ENCODE measurements at regions not wholly inside any gene's neighbourhood (a gene's known extent, or its start where the extent isn't known, plus 50 kb on each side); places are given as distances from the start of the nearest gene placed in this dataset.

DNA sequence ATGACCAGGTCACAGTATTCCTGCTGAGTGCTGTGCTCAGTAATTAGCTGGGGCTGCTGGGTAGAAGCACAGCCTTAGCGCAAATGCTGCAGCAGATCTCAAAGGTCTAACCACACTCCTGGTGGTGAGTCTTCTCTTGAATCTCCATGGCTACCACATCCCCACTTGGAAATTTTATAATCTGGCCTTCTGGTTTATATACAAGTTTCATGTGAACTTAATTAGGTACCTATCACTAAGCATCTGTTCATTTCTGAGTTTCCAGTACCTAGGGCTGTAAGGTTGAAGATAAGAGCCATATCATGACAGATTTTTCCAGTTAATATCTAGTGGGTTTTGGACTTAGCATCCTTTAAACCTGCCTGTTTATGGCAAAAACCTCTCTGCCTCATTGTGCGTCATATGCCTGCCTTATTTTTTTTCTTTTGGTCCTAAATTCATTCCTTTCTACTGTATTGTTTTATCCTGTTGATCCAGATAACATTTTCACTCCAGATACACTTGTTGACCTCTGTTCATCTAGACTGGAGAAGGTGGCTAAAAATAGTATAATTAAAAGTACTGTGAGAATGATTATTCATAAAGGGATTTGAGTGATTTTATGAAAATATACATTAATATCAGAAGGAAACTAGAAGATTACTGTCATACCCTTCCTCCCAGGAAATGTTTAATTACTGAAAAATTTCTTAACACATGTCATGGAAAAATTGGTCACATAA is 168.4 kb upstream of the THUMPD2 start:
- intact Hi-C loops (cut with DNase I), result no loop called here
- no peak overlapping the region for H3K4me3 ChIP-seq
- H3K4me1 ChIP-seq, result peaks cover 0 to 4% (median 0%) of the 10 kb centered on the region in 4 donors
- no peaks in the 10 kb centered on the region for H3K36me3 ChIP-seq
- WGBS, result 98% methylated on average over 2 of the region's 2 CpGs
- H3K9me3 ChIP-seq, result no peaks in the 10 kb centered on the region
- H3K27me3 ChIP-seq, result no peaks in the 10 kb centered on the region
- no peak overlapping the region for H3K27ac ChIP-seq (replicated peaks in 1 of 4)
- DNase-seq (ENCODE audit: extremely low spot score), result no peak
- TF ChIP-seq POLR2AphosphoS5 (IDR thresholded peaks at IDR 0.05), result no peak
- TF ChIP-seq, protein P1, sequence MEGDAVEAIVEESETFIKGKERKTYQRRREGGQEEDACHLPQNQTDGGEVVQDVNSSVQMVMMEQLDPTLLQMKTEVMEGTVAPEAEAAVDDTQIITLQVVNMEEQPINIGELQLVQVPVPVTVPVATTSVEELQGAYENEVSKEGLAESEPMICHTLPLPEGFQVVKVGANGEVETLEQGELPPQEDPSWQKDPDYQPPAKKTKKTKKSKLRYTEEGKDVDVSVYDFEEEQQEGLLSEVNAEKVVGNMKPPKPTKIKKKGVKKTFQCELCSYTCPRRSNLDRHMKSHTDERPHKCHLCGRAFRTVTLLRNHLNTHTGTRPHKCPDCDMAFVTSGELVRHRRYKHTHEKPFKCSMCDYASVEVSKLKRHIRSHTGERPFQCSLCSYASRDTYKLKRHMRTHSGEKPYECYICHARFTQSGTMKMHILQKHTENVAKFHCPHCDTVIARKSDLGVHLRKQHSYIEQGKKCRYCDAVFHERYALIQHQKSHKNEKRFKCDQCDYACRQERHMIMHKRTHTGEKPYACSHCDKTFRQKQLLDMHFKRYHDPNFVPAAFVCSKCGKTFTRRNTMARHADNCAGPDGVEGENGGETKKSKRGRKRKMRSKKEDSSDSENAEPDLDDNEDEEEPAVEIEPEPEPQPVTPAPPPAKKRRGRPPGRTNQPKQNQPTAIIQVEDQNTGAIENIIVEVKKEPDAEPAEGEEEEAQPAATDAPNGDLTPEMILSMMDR (IDR thresholded peaks at IDR 0.05), result no peak

DNA sequence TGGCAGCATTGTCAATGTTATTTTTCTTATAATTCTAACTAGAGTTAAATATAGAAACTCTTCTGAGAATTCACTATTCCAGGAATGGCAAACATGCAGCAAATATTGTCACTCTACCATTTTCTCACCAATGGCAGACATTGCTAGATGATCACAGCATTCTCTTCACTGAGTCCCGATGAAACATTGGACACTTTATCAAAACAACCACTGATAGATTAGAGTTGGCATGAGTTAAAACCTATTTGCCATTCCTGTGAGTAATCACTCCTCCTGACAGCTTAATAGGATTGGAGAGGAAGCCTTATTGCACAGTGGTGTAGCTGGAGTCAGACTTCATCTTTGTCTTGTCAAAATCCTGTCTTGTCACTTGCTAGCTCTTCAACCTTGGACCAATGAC is 163.9 kb upstream of the THUMPD2 start:
- peaks cover 0 to 7% (median 0%) of the 10 kb centered on the region in 4 donors for H3K4me1 ChIP-seq
- TF ChIP-seq EP300 (IDR thresholded peaks at IDR 0.05), result no peak
- TF ChIP-seq, protein P1 (IDR thresholded peaks at IDR 0.05), result no peak
- TF ChIP-seq POLR2A (IDR thresholded peaks at IDR 0.05; ENCODE audit: low read depth), result no peak
- TF ChIP-seq POLR2AphosphoS5 (IDR thresholded peaks at IDR 0.05), result no peak
- H3K27me3 ChIP-seq, result no peaks in the 10 kb centered on the region
- no peaks in the 10 kb centered on the region for H3K36me3 ChIP-seq
- no peak overlapping the region for H3K27ac ChIP-seq (replicated peaks in 1 of 4)
- no peaks in the 10 kb centered on the region for H3K9me3 ChIP-seq
- WGBS, result 18% methylated on average over 1 of the region's 1 CpG
- H3K4me3 ChIP-seq, result no peak overlapping the region
- intact Hi-C loops (cut with DNase I), result no loop called here
- DNase-seq (ENCODE audit: extremely low spot score), result no peak

DNA sequence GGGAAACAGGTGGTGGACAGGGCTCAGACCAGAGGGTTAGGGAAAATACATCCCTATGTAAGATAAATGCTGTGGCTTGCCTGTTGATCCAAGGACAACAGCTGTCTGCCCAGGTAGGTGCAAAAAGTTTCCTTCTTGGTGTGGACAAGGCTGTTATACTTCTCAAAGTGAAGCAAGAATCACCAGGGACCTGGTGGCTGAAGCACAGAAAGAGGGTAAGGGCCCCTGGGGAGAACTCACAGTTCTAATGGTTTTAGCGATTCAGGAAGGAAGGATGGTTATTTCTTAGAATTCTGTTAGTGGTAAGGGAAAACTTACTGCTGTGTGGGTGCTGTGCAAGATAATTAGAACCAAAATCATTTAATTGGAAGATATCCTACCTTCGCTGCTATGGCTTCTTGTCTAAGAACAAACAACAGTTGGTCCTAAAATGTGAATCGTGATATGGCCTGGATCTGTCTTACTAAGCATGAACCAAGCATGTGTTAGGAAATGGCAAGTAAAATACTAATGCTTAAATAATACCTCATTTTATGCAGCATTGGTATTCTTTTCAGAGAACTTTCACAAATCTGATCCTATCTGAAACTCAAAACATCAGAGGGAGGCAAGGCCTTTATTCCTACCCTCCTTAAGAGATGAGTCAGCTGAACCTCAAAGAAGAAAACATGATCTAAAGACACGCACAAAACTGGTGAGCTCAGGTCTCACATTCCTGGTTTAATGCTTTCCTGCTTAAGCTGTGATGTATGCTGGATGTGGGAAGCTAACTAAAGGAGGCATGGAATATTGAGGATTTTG is 159.2 kb upstream of the THUMPD2 start:
- no peak for DNase-seq (ENCODE audit: extremely low spot score)
- WGBS, result 87% methylated on average over 4 of the region's 4 CpGs
- Histone ChIP-seq H3K27ac (replicated peaks in 1 of 4) (no peak overlapping the region), H3K4me3 (no peak overlapping the region), H3K36me3 (no peaks in the 10 kb centered on the region), H3K27me3 (no peaks in the 10 kb centered on the region), H3K9me3 (no peaks in the 10 kb centered on the region), H3K4me1 (peaks cover 0 to 7% (median 0%) of the 10 kb centered on the region in 4 donors)
- no peak for TF ChIP-seq EP300 (IDR thresholded peaks at IDR 0.05)
- no peak for TF ChIP-seq POLR2AphosphoS5 (IDR thresholded peaks at IDR 0.05)
- TF ChIP-seq, protein P1 (IDR thresholded peaks at IDR 0.05), result no peak
- no peak for TF ChIP-seq POLR2A (IDR thresholded peaks at IDR 0.05; ENCODE audit: low read depth)
- intact Hi-C loops (cut with DNase I), result no loop called here

DNA sequence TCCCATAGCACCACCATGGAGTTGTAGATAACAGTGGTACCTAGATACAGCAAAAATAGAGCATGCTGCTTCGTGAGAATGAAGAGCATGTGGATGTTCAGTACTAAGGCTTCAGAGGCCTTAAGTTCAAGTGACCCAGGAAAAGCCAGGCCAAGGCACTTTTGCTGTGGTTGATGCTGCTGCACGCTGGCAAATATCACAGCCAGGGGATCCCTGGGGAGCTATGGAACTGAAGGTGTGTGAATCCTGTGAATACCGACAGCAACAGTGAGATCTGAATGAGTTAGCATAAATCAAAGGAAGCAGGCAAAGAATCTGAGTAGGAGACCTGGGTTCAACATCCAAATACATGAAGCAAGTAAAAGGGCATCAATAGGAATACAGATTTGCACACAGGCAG is 158.6 kb upstream of the THUMPD2 start:
- no peaks in the 10 kb centered on the region for H3K36me3 ChIP-seq
- WGBS, result 93% methylated on average over 3 of the region's 3 CpGs
- no peaks in the 10 kb centered on the region for H3K27me3 ChIP-seq
- no peak for DNase-seq (ENCODE audit: extremely low spot score)
- TF ChIP-seq POLR2A (IDR thresholded peaks at IDR 0.05; ENCODE audit: low read depth), result no peak
- TF ChIP-seq EP300 (IDR thresholded peaks at IDR 0.05), result no peak
- TF ChIP-seq, protein P1 (IDR thresholded peaks at IDR 0.05), result no peak
- TF ChIP-seq POLR2AphosphoS5 (IDR thresholded peaks at IDR 0.05), result no peak
- no peak overlapping the region for H3K27ac ChIP-seq (replicated peaks in 1 of 4)
- H3K4me3 ChIP-seq, result no peak overlapping the region
- H3K9me3 ChIP-seq, result no peaks in the 10 kb centered on the region
- intact Hi-C loops (cut with DNase I), result no loop called here
- H3K4me1 ChIP-seq, result peaks cover 0 to 5% (median 0%) of the 10 kb centered on the region in 4 donors

All from esophagus muscularis mucosa (tissue), 4 donors.